ENCODE measurements at regions not wholly inside any gene's neighbourhood (a gene's known extent, or its start where the extent isn't known, plus 50 kb on each side); places are given as distances from the start of the nearest gene placed in this dataset.

GRCh38 chr7:19928247-19928646 is 154.8 kb upstream of the TMEM196 start (continued):
- TF ChIP-seq ZNF398 (tag by site-specific recombination; IDR thresholded peaks at IDR 0.05) (no peak), ZNF529 (tag by site-specific recombination; IDR thresholded peaks at IDR 0.05; ENCODE audit: insufficient replicate concordance) (no peak), SALL2 (tag by site-specific recombination; IDR thresholded peaks at IDR 0.05; ENCODE audit: borderline replicate concordance) (no peak), GLI4 (tag by site-specific recombination; IDR thresholded peaks at IDR 0.05) (no peak), ZNF558 (tag by site-specific recombination; IDR thresholded peaks at IDR 0.05) (no peak), ZNF132 (tag by site-specific recombination; IDR thresholded peaks at IDR 0.05; ENCODE audit: borderline replicate concordance) (no peak), ZNF248 (tag by site-specific recombination; IDR thresholded peaks at IDR 0.05) (no peak), SCRT2 (tag by site-specific recombination; IDR thresholded peaks at IDR 0.05) (no peak)

- CTCF ChIA-PET, result no interaction called here
- Histone ChIP-seq H3K4me3 (ENCODE audit: low read depth, low read length) (no peak overlapping the region), H3K36me3 (ENCODE audit: control insufficient read depth in 2 of 2, insufficient read depth in 1 of 2, low read length in 2 of 2) (no peaks in the 10 kb centered on the region)
Measured at GRCh38 chr7:19920705-19921104, 147.3 kb upstream of the TMEM196 start.

GRCh38 chr7:19920166-19920565 is 146.7 kb upstream of the TMEM196 start:
- no peak overlapping the region for H3K27ac ChIP-seq (ENCODE audit: extremely low read depth, low read depth, low read length)
- peaks cover 6% of the 10 kb centered on the region; the same call in 1 of the 2 replicates for H3K4me1 ChIP-seq (ENCODE audit: control insufficient read depth, insufficient read depth, low read length)
- H3K9me3 ChIP-seq (ENCODE audit: control insufficient read depth, insufficient read depth, low read depth, low read length), result no peaks in the 10 kb centered on the region
- no peaks in the 10 kb centered on the region for H3K36me3 ChIP-seq (ENCODE audit: control insufficient read depth in 2 of 2, insufficient read depth in 1 of 2, low read length in 2 of 2)
- TF ChIP-seq MEIS1 (CRISPR knock-in tag; IDR thresholded peaks at IDR 0.05; ENCODE audit: borderline replicate concordance) (no peak), ZNF311 (tag by site-specific recombination; IDR thresholded peaks at IDR 0.05; ENCODE audit: borderline replicate concordance) (no peak), ZNF362 (tag by site-specific recombination; IDR thresholded peaks at IDR 0.05) (no peak), ZNF155 (tag by site-specific recombination; IDR thresholded peaks at IDR 0.05) (no peak), ZNF157 (tag by site-specific recombination; IDR thresholded peaks at IDR 0.05) (no peak), ZNF239 (tag by site-specific recombination; IDR thresholded peaks at IDR 0.05) (no peak), ZSCAN16 (tag by site-specific recombination; IDR thresholded peaks at IDR 0.05) (no peak)
- no peak overlapping the region for H3K4me3 ChIP-seq (ENCODE audit: low read depth, low read length)
- CTCF ChIA-PET, result interaction anchor here (0.6 kb wide), 1 partner anchor 63 kb away, joined by 4 read pairs; no protein-coding TSS in a partner anchor
- POLR2A ChIA-PET, result no interaction called here

More at GRCh38 chr7:19920705-19921104, 147.3 kb upstream of the TMEM196 start:
- Histone ChIP-seq H3K9me3 (ENCODE audit: control insufficient read depth, insufficient read depth, low read depth, low read length) (no peaks in the 10 kb centered on the region), H3K4me1 (ENCODE audit: control insufficient read depth, insufficient read depth, low read length) (peaks cover 6% of the 10 kb centered on the region; the same call in 1 of the 2 replicates), H3K27ac (ENCODE audit: extremely low read depth, low read depth, low read length) (no peak overlapping the region)
- TF ChIP-seq ZNF777 (tag by site-specific recombination; IDR thresholded peaks at IDR 0.05; ENCODE audit: borderline replicate concordance) (no peak), ZNF121 (tag by site-specific recombination; IDR thresholded peaks at IDR 0.05) (no peak), ZSCAN18 (tag by site-specific recombination; IDR thresholded peaks at IDR 0.05) (no peak), ZNF660 (tag by site-specific recombination; IDR thresholded peaks at IDR 0.05) (no peak), ZNF76 (tag by site-specific recombination; IDR thresholded peaks at IDR 0.05; ENCODE audit: borderline replicate concordance, low read depth) (no peak), KLF7 (tag by site-specific recombination; IDR thresholded peaks at IDR 0.05; ENCODE audit: borderline replicate concordance) (no peak), TRIM28 (IDR thresholded peaks at IDR 0.05; ENCODE audit: borderline replicate concordance, low read length) (no peak)
- POLR2A ChIA-PET, result no interaction called here

All from HEK293 (cell line).